Colon (tissue), 2 donors: ENCODE measurements at regions not wholly inside any gene's neighbourhood (a gene's known extent, or its start where the extent isn't known, plus 50 kb on each side); places are given as distances from the start of the nearest gene placed in this dataset.

Experiments
- FAIRE-seq: peaks from 2 replicates; lab custom pipeline; 2012; peaks lifted over from hg19 to GRCh38; lab: Jason Lieb, UNC
- donor health status: control.
- donor health status: control.

GRCh38 chr21:22399681-22400514 lies 1401.7 kb downstream of the NCAM2 start:
- no peak for FAIRE-seq

DNA sequence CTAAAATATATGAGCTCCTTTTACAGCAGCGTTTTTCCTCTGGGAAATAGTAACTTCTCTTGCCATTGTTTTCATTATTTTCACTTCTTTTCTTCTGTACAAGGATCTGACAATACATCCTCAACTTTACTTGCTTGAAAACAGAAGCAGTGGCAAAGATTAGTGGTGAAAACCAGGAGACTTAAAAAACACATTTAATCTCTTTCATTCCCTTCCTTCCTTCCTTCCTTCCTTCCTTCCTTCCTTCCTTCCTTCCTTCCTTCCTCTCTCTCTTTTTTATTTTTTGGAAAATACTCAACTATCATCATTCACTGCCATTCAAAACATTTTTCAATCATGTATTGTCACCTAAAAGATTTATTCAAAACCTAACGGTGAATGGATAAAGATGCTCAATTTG lies 1411.4 kb downstream of the NCAM2 start:
- no peak for FAIRE-seq

- FAIRE-seq, result no peak
Observed at GRCh38 chr21:22416555-22416954, 1418.3 kb downstream of the NCAM2 start.

GRCh38 chr21:22421416-22422180 lies 1423.4 kb downstream of the NCAM2 start:
- no peak for FAIRE-seq

DNA sequence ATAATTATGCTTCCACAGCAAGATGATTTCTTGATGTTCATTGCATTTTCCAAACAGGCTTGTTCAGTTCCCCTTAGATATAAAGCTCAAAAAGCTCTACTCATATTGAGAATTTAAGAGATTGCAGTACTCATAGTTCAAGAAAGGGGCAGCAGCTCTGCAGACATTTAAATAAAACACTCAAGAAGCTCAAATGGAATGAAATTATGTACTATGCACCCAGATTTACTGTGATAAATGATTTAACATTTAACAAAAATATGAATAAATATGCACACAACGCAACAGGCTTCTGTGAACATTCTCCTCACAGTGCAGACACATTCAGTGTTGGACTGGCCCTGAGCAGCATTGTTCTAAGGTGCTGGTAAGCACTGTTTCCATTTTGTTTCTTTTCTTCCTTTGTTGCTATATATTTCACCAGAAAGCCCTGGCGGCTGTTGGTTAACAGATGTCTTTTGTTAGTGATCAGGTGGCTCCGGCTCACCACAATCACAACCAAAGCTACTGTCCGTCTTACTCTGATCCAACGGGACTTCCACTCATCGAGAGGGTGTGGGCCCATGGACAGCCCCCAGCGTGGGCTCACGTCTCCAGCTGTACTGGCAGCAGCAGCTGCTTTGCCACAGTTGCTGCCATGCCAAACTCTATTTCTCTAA lies 1440.3 kb downstream of the NCAM2 start:
- no peak for FAIRE-seq

GRCh38 chr21:22444990-22445389 lies 1446.8 kb downstream of the NCAM2 start:
- no peak for FAIRE-seq

GRCh38 chr21:22450507-22450906 lies 1452.3 kb downstream of the NCAM2 start:
- no peak for FAIRE-seq

DNA sequence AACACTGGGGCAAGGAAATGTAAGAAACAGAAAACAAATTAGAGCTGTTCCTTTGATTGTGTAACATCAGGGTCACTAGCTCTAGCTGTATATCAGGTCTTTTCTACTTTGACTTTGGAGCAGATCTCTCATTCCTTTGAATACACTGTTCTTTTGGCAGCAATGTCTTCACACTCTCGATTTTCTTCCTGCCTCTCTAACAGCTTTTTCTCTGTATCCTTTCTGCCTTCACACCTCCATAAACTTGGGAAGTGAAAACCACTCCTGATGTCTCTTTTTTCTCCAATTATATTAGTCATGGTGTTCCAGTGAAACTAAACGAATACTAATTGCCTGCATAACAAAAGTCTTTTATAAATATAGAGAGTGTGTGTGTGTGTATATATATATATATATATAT lies 1458.0 kb downstream of the NCAM2 start:
- no peak for FAIRE-seq

DNA sequence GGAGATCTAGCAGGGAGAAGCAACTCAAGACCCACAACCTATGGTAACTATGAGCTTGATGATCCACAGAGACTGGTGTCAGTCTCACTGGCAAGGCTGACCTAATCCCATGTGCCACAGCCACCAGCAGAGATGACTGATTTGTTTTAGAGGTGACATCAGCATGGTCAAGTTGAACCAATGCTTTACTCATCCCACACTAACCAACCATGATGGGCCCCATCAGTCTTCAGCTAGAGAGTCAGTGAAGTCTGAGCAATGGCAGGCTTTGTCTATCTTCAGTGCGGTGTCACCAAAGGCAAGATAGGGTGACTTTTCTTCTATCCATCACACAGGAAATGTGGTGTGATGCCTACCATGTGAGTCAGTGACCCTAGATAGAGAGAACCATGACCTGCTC lies 1470.7 kb downstream of the NCAM2 start:
- no peak for FAIRE-seq

- no peak for FAIRE-seq
Observed at GRCh38 chr21:22474403-22474802, 1476.2 kb downstream of the NCAM2 start.

GRCh38 chr21:22476214-22476613 lies 1478.0 kb downstream of the NCAM2 start:
- FAIRE-seq, result no peak

GRCh38 chr21:22476726-22477646 lies 1478.8 kb downstream of the NCAM2 start:
- FAIRE-seq, result no peak

DNA sequence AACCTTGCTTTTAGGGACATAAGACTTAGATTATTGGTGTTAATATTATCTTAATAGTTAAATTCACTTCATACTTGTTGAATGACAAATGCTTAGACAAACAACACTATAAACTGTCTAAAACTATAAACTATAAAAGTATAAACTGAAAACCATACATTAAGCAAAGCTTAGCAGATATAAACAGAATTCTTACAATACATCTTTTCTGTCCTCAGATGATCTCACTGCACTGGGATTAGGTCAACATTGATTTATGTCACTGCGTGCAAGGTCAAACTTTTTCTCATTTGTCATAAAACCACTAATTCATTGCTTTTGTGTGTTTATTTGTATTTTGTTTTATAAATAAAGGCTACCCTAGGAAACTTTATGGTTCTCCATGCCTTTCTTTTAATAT lies 1491.8 kb downstream of the NCAM2 start:
- FAIRE-seq, result no peak

DNA sequence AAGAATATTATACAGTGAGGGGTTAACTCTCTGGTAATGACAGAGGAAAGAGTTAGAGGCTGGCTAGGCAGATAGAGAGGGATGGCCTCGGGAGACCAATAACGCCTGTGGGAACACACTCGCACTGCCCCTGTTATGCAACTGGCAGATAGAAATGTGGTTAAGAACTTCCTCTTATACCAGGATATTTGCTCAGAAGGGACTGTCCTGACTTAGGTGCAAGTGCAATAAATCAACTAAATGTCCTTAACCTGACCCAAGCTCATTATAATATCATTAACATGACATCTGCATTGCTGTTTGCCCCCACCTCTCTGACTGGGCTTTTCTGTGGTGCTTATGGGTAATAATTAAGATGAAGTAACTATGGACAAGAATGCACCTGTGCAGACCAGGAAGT lies 1518.0 kb downstream of the NCAM2 start:
- no peak for FAIRE-seq

DNA sequence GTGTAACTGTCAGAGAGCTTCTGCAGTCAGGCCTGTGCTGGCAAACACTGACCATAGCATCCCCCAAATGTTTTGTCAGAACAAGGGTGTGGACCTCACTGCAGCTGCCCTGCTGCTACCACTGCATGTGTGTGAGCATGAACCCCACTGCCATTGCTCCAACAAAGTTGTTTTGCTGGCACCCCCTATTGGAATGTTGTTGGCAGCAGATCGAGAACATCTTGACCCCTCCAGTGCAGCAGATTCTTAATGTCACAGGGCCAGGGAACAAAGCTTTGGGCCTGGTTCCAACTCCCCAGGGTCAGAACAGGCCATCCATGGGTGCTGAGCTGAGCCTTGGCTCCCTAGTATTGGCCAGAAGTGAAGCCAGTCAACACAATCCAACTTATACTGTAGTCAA lies 1537.4 kb downstream of the NCAM2 start:
- no peak for FAIRE-seq

GRCh38 chr21:22536509-22536908 lies 1538.3 kb downstream of the NCAM2 start:
- no peak for FAIRE-seq

DNA sequence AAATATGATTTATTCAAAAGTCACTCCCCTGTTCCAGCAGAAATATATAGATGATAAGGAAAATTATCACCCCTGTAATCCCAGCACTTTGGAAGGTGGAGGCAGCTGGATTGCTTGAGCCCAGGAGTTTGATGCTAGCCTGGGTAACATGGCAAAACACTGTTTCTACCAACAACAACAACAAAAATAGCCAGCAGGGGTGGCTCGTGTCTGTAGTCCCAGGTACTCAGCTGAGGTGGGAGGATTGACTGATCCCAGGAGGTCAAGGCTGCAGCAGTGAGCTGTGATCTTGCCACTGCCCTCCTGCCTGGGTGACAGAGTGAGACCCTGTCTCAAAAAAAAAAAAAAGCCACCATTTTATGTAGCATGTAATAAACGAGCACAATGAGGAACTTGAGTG lies 1546.5 kb downstream of the NCAM2 start:
- no peak for FAIRE-seq

- peak; percentile 90 for FAIRE-seq
Observed at GRCh38 chr21:22552390-22552789, 1554.2 kb downstream of the NCAM2 start.

DNA sequence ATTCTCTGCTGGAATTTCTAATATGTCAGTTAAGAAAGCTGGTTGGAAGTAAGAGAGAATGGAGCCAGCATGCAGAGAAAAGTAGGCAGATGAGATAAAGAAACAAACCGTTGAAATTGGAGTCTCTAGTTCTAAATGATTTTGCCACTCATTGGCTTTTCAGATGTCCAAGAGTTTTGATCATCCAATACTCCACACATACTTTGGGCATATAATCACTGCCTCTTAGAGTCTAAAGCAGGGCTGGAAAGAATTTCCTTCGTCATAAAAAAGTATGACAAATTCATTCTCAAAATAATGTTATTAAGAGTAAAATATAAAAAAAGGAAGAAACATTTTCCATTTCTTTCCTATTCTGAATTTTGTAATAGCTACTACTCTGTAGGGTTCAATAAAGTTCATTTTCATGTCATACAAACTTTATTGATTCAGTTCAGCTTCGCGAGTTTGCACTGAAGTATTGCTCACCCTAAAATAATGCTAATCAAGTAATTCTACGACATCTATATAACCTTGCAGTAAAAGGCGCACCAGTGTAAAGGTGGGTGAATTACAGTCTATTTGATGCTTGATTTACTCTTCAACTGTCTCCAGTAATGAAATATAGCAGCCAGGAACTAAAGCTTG lies 1556.6 kb downstream of the NCAM2 start:
- no peak for FAIRE-seq

DNA sequence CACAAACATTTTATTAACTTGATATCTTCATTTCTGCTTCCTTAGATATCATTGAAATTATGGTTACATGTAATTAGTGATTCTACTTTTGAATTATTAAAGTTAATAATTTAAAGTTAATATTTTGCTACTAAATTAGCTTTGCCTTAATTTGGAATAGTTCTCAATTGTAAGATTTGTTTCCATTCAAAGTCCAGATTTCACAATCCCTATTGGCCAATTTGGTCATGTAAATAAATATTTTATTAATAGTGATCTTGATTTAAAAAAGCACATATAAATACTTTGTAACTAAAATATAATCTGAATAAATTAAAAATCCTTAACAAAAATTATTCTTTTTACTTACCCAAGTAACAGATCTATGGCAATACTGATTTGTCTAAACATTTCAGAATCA lies 1558.6 kb downstream of the NCAM2 start:
- no peak for FAIRE-seq

GRCh38 chr21:22561946-22562345 lies 1563.7 kb downstream of the NCAM2 start:
- no peak for FAIRE-seq
